ENCODE measurements at regions not wholly inside any gene's neighbourhood (a gene's known extent, or its start where the extent isn't known, plus 50 kb on each side); places are given as distances from the start of the nearest gene placed in this dataset.

DNA sequence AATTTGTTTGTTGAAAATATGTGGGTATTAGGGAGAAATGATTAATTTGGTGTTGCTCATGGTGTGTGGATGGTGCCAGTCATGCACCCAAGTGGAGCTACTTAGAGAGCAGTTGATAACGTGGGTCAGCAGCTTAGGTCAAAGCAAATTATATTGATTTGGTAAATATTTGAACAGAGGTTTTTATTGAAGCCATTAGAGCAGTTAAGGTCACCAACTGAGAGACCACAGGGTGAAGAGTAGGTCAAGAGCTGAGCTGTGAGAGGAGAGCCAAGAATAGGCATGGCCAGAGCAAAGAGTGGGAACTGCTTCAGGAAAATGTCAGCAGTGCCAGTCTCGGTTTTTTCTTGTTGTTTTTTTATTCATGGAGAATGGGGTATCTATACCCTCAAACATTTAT, 97.9 kb downstream of the TMEM168 start:
- TF ChIP-seq, protein P1, sequence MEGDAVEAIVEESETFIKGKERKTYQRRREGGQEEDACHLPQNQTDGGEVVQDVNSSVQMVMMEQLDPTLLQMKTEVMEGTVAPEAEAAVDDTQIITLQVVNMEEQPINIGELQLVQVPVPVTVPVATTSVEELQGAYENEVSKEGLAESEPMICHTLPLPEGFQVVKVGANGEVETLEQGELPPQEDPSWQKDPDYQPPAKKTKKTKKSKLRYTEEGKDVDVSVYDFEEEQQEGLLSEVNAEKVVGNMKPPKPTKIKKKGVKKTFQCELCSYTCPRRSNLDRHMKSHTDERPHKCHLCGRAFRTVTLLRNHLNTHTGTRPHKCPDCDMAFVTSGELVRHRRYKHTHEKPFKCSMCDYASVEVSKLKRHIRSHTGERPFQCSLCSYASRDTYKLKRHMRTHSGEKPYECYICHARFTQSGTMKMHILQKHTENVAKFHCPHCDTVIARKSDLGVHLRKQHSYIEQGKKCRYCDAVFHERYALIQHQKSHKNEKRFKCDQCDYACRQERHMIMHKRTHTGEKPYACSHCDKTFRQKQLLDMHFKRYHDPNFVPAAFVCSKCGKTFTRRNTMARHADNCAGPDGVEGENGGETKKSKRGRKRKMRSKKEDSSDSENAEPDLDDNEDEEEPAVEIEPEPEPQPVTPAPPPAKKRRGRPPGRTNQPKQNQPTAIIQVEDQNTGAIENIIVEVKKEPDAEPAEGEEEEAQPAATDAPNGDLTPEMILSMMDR (IDR thresholded peaks at IDR 0.05) = no peak
- TF ChIP-seq POLR2AphosphoS5 (IDR thresholded peaks at IDR 0.05) = no peak
- TF ChIP-seq POLR2A (IDR thresholded peaks at IDR 0.05) = no peak

Measured in prostate gland (tissue), 2 donors.